K562 (cell line): ENCODE measurements at regions not wholly inside any gene's neighbourhood (a gene's known extent, or its start where the extent isn't known, plus 50 kb on each side); places are given as distances from the start of the nearest gene placed in this dataset.

Experiments used
- NBN ChIP-seq: fragments of 450-650 bp; IDR thresholded peaks from 2 replicates; pipeline ENCODE4 v1.6.1; 2016; ENCODE audit warnings: low read depth, mild to moderate bottlenecking
- TAF1 ChIP-seq: IDR thresholded peaks from 2 replicates; pipeline ENCODE4 v1.6.1; 2011; ENCODE audit warnings: mild to moderate bottlenecking, low read length, moderate library complexity; ENCODE audit not compliant: insufficient read depth, control insufficient read depth, severe bottlenecking; ENCODE audit errors: extremely low read depth
- TF ChIP-seq, protein P1 (sequence below): fragments of 450-650 bp; conservative IDR thresholded peaks from 2 replicates; pipeline ENCODE4 v1.6.1; 2016; ENCODE audit warnings: missing genetic modification characterization, low read depth, mild to moderate bottlenecking, control low read depth, missing compliant biosample characterization
- TF ChIP-seq, protein P2 (sequence below), 3 experiments: IDR thresholded peaks in 2 of 3; conservative IDR thresholded peaks in 1 of 3; 2 replicates each; pipeline ENCODE4 v1.5.1; 2011 to 2012; ENCODE audit warnings: low read length in 3 of 3, mild to moderate bottlenecking in 3 of 3, control low read depth in 2 of 3, improper control_type of control experiment in 1 of 3, inconsistent platforms in 1 of 3, low read depth in 1 of 3, mixed read lengths in 1 of 3, moderate library complexity in 1 of 3; ENCODE audit not compliant: insufficient read depth in 2 of 3
- TF ChIP-seq, protein P3 (sequence below): fragments of 450-650 bp; IDR thresholded peaks from 2 replicates; pipeline ENCODE4 v1.6.1; 2017; ENCODE audit warnings: antibody characterized with exemption, mild to moderate bottlenecking

DNA sequence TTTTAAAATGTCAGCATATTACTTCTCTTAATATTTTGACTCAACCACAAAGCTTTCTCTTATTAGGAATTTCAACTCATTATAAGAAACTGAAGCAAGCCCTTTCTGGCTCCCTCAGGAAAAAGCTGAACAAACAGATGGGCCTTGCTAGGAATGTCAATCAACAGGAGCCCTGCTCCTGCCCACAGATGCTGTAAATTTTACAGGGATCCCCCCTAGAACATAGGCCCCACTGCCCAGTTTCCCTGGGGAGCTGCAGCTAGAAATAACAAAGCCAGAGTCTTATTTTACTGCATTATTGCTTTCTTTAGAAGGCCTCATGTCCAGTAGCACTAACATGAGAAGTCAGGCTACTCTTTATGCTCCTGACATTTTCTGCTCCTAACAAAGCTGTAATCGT, 103.8 kb downstream of the PCSK1 start:
- TF ChIP-seq NBN (no peak), TAF1 (no peak)
- TF ChIP-seq, protein P1, sequence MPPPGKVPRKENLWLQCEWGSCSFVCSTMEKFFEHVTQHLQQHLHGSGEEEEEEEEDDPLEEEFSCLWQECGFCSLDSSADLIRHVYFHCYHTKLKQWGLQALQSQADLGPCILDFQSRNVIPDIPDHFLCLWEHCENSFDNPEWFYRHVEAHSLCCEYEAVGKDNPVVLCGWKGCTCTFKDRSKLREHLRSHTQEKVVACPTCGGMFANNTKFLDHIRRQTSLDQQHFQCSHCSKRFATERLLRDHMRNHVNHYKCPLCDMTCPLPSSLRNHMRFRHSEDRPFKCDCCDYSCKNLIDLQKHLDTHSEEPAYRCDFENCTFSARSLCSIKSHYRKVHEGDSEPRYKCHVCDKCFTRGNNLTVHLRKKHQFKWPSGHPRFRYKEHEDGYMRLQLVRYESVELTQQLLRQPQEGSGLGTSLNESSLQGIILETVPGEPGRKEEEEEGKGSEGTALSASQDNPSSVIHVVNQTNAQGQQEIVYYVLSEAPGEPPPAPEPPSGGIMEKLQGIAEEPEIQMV (tag): no peak
- TF ChIP-seq, protein P2, sequence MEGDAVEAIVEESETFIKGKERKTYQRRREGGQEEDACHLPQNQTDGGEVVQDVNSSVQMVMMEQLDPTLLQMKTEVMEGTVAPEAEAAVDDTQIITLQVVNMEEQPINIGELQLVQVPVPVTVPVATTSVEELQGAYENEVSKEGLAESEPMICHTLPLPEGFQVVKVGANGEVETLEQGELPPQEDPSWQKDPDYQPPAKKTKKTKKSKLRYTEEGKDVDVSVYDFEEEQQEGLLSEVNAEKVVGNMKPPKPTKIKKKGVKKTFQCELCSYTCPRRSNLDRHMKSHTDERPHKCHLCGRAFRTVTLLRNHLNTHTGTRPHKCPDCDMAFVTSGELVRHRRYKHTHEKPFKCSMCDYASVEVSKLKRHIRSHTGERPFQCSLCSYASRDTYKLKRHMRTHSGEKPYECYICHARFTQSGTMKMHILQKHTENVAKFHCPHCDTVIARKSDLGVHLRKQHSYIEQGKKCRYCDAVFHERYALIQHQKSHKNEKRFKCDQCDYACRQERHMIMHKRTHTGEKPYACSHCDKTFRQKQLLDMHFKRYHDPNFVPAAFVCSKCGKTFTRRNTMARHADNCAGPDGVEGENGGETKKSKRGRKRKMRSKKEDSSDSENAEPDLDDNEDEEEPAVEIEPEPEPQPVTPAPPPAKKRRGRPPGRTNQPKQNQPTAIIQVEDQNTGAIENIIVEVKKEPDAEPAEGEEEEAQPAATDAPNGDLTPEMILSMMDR (IDR thresholded peaks at IDR 0.05 in 2 of 3, conservative IDR thresholded peaks at IDR 0.05 in 1 of 3; ENCODE audit: insufficient read depth in 2 of 3, low read depth in 1 of 3, low read length in 3 of 3): no peak
- TF ChIP-seq, protein P3, sequence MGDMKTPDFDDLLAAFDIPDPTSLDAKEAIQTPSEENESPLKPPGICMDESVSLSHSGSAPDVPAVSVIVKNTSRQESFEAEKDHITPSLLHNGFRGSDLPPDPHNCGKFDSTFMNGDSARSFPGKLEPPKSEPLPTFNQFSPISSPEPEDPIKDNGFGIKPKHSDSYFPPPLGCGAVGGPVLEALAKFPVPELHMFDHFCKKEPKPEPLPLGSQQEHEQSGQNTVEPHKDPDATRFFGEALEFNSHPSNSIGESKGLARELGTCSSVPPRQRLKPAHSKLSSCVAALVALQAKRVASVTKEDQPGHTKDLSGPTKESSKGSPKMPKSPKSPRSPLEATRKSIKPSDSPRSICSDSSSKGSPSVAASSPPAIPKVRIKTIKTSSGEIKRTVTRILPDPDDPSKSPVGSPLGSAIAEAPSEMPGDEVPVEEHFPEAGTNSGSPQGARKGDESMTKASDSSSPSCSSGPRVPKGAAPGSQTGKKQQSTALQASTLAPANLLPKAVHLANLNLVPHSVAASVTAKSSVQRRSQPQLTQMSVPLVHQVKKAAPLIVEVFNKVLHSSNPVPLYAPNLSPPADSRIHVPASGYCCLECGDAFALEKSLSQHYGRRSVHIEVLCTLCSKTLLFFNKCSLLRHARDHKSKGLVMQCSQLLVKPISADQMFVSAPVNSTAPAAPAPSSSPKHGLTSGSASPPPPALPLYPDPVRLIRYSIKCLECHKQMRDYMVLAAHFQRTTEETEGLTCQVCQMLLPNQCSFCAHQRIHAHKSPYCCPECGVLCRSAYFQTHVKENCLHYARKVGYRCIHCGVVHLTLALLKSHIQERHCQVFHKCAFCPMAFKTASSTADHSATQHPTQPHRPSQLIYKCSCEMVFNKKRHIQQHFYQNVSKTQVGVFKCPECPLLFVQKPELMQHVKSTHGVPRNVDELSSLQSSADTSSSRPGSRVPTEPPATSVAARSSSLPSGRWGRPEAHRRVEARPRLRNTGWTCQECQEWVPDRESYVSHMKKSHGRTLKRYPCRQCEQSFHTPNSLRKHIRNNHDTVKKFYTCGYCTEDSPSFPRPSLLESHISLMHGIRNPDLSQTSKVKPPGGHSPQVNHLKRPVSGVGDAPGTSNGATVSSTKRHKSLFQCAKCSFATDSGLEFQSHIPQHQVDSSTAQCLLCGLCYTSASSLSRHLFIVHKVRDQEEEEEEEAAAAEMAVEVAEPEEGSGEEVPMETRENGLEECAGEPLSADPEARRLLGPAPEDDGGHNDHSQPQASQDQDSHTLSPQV: no peak
